Suppressor macrophage treated with lipopolysaccharide for 1 hour (primary cell): ENCODE measurements at regions not wholly inside any gene's neighbourhood (a gene's known extent, or its start where the extent isn't known, plus 50 kb on each side); places are given as distances from the start of the nearest gene placed in this dataset.

Source experiments
- DNase-seq, 3 donors: peaks; one replicate each; pipeline ENCODE4 v3.0.0-alpha.2; 2020 to 2022

DNA sequence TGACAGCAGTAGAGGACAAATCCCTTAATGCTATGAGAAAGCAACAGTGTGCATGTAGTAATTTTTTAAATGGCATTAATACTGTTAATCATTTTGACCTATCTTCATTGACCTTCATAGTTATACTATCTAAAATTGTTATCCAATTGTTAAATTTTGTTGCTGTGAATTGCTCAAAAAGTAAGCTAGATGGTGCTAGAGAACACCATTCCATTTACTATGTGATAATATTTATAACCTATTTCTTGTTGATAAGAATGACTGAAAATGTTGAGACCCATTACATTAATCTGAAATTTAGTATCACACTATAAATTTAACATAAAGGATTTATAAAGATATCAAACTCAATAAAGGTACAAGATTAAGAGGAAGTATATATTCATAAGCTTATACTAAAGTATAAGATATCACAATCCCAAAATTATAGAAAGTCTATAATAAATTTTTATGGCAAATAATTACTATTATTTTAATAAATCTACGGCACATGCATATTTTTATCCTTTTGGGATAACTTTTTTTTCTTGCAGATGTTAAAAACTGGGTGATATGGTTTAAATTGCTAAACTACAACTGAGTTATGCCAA lies 1573.3 kb downstream of the PCDH9 start:
- DNase-seq: peak in 1 of 3 donors; percentile 1

DNA sequence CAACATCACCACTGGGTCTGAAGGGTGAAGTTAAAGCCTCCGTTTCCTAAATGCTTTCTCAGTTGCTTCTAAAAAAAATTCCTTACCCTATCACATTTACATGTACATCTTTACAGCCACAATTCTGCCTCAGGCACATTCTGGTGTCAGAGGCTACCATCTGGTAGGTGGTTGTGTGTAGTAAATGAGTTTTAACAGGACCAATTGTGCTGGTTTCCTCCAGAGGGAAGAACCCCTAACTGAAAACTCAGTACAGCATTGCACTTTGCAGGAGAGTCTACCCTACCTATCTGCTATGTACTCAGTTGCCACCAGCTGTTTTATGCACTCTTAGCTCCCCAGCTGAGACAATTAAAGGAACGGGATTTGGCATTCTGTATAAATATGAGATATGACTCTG lies 1576.5 kb downstream of the PCDH9 start:
- no peak for DNase-seq

- no peak for DNase-seq
Measured at GRCh38 chr13:65650321-65650720, 1579.8 kb downstream of the PCDH9 start.

DNA sequence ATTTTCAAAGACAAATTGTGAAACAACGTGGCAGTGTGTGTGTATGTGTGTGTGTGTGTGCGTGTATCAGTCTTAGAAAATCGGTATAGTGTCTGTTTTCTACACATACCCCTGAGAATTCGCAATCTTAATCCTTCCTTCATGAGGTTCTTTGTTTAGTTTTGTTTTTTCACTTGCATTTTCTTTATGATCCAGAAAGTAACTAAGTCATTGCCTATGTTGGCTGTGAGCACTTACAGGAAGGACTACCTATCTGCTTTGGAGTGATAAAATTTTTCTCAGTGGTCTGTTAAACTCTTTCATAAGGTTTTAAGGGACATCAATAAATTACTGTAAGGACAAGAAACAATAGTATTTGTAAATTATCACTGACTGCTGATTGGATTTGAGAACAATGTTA lies 1587.1 kb downstream of the PCDH9 start:
- no peak for DNase-seq

GRCh38 chr13:65642301-65642700 lies 1587.8 kb downstream of the PCDH9 start:
- DNase-seq: no peak

- DNase-seq: peak; percentile 27 to 36 (median 28)
Measured at GRCh38 chr13:65638572-65639168, 1591.5 kb downstream of the PCDH9 start.

DNA sequence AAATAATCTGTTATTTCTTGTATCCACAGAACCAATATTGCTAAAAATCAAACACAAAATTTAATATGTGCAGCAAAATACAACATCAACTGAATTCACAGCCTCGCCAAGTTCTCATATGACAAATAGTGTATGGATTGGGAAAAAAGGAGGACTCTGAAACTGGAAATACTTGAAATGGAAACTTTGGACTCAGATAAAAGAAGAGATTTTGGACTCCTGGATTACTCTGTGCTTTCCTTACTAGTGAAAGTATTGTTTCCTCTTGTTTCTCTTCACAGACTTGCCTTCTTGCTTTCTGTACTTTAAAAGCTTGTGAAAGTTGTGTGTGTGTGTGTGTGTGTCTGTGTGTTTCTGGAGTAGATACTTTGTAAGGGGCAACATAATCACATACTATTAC lies 1596.3 kb downstream of the PCDH9 start:
- DNase-seq: no peak

GRCh38 chr13:65631078-65631477 lies 1599.1 kb downstream of the PCDH9 start:
- DNase-seq: no peak

- no peak for DNase-seq
Measured at GRCh38 chr13:65629926-65630325, 1600.2 kb downstream of the PCDH9 start.

DNA sequence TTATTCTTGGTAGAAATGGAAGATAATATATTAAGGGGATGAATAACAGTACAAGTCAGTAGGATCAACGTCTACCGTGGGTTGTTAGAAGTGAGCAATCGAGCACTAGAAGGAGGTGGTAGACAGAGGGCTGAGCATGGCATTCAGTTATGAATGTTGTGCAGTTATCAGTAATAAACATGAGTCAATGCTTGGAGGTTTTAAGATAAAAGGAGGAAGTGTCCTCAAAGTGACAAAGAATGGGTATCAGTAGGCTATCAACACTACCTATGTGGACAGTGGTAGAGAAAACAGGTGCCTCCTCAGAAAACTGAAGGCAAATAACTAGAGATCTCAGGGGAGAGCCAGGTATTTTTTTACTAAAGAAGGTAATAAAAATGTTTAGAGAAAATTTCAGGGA lies 1607.0 kb downstream of the PCDH9 start:
- no peak for DNase-seq

DNA sequence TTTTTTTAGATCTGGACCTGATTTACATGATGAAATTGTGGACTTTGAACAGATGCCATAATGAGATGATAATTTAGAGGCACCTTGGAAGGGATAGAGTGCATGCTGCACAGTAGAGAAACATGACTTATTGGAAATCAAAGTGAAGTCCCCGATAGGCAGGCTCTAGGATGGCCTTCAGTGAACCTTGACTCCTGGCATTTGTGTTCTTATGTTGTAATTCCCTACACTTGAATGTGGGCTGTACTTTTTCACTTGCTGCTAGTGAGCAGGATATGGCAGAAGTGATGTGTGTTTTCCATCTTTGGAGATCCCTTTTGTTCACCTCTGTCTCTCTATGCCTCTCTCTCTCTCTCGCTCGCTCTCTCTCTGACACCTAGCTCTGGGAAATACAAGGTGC lies 1614.6 kb downstream of the PCDH9 start:
- DNase-seq: no peak

DNA sequence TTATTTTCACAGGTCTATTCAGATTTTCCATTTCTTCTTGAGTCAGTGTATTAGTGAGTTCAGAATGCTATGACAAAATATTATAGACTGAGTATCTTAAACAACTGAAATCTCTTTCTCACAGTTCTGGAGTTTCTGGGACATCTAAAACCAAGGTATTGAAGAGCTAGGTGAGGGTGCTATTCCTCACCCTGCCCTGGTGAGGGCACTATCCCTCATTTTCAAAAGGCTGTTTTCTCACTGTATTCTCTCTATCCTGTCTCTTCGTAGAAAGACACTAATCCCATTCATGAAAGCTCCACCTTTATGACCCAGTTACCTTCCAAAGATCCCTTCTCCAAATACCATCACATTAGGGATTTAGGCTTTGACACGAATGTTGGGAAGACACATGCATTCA lies 1617.1 kb downstream of the PCDH9 start:
- no peak for DNase-seq

DNA sequence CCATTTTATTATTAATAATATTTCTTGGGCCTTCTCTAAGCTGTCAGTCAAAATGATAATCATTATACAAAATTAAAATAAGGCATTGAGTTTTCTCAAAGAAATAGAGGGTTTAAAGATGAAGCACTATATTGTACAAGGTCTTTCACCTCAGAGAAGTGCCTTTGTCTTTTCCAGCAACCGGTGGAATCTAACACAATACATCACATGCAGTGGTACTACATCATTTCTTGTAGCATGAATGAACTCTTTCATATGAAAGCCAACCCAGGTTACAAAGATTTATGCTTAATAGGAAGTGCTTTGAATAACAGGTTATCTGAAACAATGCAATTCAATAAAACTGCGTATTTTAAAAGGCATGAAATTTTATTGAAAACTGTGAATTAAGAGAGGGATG lies 1620.8 kb downstream of the PCDH9 start:
- DNase-seq: no peak

DNA sequence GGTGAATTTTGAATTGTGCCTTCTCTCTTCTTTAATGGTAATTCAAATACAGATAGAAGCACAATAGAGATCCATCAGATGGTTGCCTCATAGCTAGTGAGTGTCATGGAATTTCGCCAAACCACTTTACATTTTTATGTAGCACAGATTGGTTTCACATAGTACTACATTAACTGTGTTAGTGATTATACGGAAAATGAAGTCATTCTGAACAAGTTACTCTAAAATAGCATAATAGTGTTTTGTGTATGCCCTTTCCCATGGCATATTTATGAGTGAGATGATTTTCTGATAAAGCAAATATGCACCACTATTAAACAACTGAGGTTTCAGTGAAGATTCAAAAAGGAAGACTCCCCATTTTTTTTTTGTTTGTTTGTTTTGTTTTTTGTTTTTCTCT lies 1623.5 kb downstream of the PCDH9 start:
- no peak for DNase-seq

DNA sequence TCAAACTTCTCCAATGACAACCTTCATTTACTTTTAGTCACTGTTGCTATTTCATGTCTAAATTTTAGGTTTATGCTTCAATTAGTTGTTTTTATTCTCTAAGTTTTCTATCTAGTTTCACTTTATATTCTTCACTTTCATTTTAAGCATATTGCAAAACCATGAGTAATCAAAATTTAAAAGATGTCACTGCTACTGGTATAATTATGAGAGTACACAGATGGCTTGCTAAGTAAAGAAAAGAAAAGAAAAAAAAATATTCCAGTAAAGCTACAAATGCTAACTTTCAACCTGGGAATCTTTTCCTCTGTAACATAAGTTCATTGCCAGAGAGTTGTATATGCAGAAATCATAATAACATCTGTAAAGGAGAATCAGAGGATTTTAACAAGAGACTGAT lies 1624.7 kb downstream of the PCDH9 start:
- no peak for DNase-seq

GRCh38 chr13:65603160-65603559 lies 1627.0 kb downstream of the PCDH9 start:
- DNase-seq: no peak

GRCh38 chr13:65601855-65602254 lies 1628.3 kb downstream of the PCDH9 start:
- DNase-seq: no peak

DNA sequence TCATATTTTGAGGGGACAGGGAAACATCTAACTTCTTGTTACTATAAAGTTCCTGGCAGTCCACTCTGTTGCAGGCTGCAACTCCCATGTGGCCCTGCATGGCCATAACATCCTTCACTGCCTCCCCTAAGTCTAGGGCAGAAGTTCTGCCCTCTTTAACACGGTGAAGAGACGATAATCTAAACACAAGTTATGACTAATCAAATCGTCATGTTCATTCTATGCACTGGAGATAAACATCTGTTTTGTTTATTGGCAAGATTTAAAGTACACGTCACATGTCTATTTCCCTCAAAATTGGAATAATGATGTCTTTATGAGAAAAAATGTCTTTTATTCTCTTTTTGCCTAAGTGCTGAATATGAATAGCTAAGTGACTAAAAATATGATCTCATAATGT lies 1629.4 kb downstream of the PCDH9 start:
- DNase-seq: no peak

GRCh38 chr13:65597839-65598818 lies 1632.0 kb downstream of the PCDH9 start:
- DNase-seq: no peak

GRCh38 chr13:65595916-65596315 lies 1634.2 kb downstream of the PCDH9 start:
- no peak for DNase-seq

GRCh38 chr13:65594298-65594781 lies 1635.8 kb downstream of the PCDH9 start:
- no peak for DNase-seq

GRCh38 chr13:65593298-65593874 lies 1636.8 kb downstream of the PCDH9 start:
- no peak for DNase-seq

GRCh38 chr13:65592731-65593130 lies 1637.4 kb downstream of the PCDH9 start:
- DNase-seq: no peak
